ENCODE measurements at regions not wholly inside any gene's neighbourhood (a gene's known extent, or its start where the extent isn't known, plus 50 kb on each side); places are given as distances from the start of the nearest gene placed in this dataset.

- Histone ChIP-seq H3K23me2 (ENCODE audit: insufficient read length, low read depth, low read length, poor library complexity, severe bottlenecking) (no peaks in the 10 kb centered on the region), H3K14ac (ENCODE audit: insufficient read depth, low read length) (no peak overlapping the region), H2AFZ (ENCODE audit: low read length) (no peak overlapping the region), H3K27me3 (ENCODE audit: insufficient read depth, low read length) (no peaks in the 10 kb centered on the region), H4K5ac (ENCODE audit: insufficient read length, low read depth, low read length) (no peak overlapping the region), H2BK20ac (ENCODE audit: low read depth, low read length, poor library complexity, severe bottlenecking) (no peak overlapping the region), H2BK15ac (ENCODE audit: low read depth, low read length) (no peak overlapping the region), H3K4ac (ENCODE audit: low read depth, low read length) (no peak overlapping the region), H3T11ph (ENCODE audit: low read length) (no peak overlapping the region), H3K9ac (ENCODE audit: extremely low read depth, insufficient read length, low read length) (no peak overlapping the region), H4K8ac (replicated peaks; ENCODE audit: insufficient read length, low read depth, low read length) (no peak overlapping the region), H2BK120ac (ENCODE audit: low read depth, low read length, poor library complexity, severe bottlenecking) (no peak overlapping the region), H3K27ac (ENCODE audit: insufficient read length, low read depth, low read length) (no peak overlapping the region), H2BK12ac (ENCODE audit: insufficient read length, low read depth, low read length) (no peak overlapping the region), H3K79me1 (ENCODE audit: insufficient read depth, low read depth, low read length, poor library complexity, severe bottlenecking) (no peaks in the 10 kb centered on the region), H3K4me2 (ENCODE audit: insufficient read depth, insufficient read length, low read length) (no peak overlapping the region), H4K91ac (ENCODE audit: insufficient read length, low read depth, low read length) (no peak overlapping the region), H2BK5ac (ENCODE audit: insufficient read length, low read length) (no peak overlapping the region), H3K9me3 (ENCODE audit: control insufficient read depth, low read depth, low read length) (no peaks in the 10 kb centered on the region), H3K56ac (ENCODE audit: insufficient read length, low read depth, low read length) (no peak overlapping the region), H3K23ac (ENCODE audit: insufficient read length, low read depth, low read length) (no peak overlapping the region), H2AK5ac (ENCODE audit: insufficient read length, low read length) (no peak overlapping the region), H3K18ac (ENCODE audit: insufficient read length, low read depth, low read length) (no peak overlapping the region), H4K20me1 (ENCODE audit: control insufficient read depth, insufficient read depth, insufficient read length) (no peaks in the 10 kb centered on the region), H3K4me1 (ENCODE audit: insufficient read depth, low read length) (no peaks in the 10 kb centered on the region), H3K79me2 (ENCODE audit: insufficient read depth, low read length) (no peaks in the 10 kb centered on the region)
- Mint-ChIP-seq H3K27ac (no peak overlapping the region), H3K4me1 (peaks cover 0 to 5% of the 10 kb centered on the region in 2 experiments), H3K4me3 (no peak overlapping the region), H3K36me3 (ENCODE audit: insufficient read depth in 1 of 3, low read depth in 3 of 3) (no peaks in the 10 kb centered on the region), H3K9me3 (no peaks in the 10 kb centered on the region), H3K27me3 (ENCODE audit: low read depth) (peaks cover 1% of the 10 kb centered on the region; the same call in 1 of the 2 replicates)
- TF ChIP-seq CTCF (conservative IDR thresholded peaks at IDR 0.05): no peak
- no CpG with 5 or more reads among the region's 3 CpGs for WGBS (ENCODE audit: extremely low coverage, insufficient read length, low lambda C conversion rate)
- no peak for DNase-seq
Observed at GRCh38 chr9:33682551-33682950, 112.8 kb upstream of the PRSS3 start.
